ENCODE measurements at regions not wholly inside any gene's neighbourhood (a gene's known extent, or its start where the extent isn't known, plus 50 kb on each side); places are given as distances from the start of the nearest gene placed in this dataset.

DNA sequence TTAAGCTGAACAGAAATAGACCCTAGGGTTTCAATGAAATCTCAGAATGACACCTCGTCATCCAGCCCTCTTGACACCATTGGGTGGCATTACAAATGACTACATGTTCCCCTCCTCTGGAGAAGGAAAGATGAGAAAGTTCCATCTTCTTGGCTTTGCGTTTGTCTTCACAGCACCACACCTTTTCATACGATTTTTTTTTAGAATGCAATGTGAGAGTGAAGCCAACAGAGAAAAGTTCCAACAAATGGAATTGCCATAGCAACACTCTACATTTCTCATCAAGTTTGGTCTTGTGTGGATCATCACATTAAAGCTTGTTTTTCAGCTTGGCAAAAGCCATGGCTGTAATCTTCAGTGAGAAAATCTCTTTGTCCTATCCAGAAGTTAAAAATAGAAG, 183.4 kb upstream of the SNX7 start:
- DNase-seq: no peak

- DNase-seq: no peak
Observed at GRCh38 chr1:98472878-98473277, 188.6 kb upstream of the SNX7 start.

DNA sequence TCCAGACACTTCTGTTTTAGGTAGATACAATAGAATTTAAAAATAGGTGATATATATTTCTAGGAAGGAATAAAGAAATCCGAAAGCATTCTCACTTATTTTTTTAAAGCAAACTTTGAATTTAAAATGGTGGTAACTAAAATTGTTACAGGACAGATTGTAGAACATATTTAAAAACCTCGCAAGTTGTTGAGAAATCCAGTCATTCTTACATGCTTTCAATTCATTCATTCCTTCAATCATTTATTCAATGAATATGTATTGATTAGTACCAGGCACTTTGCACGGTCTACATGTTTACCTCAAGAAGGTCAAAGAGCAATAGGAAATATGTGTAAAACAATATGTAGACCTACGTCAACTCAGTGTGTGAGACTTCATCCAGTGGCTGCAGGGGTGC, 189.9 kb upstream of the SNX7 start:
- DNase-seq: no peak

DNA sequence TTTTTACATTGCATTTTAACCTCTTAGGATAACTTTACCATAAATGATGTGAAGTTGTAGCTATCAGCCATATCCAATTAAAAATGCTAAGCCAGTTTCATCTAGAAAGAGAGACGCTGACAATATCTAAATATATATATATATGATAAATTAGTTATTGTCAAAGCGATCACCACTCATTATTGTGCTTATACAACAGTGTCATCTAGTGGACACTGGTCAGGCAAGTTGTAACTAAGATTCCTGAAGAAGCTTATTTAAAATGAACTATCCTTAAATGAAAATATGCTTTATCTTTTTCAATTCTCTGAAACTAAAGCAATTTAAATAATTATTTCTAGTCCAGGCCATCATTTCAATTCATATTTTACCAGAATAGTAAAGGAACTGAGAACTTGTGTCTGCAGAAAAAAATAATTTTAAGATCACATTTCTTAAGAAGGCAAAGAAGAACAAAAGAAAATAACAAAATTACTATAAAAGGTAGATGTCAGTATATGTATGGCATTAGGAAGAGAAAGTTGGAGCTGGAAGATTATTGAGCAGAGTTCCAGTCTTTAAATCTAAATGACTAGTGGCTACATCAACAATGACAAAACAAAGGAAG, 193.3 kb upstream of the SNX7 start:
- DNase-seq: no peak

GRCh38 chr1:98467586-98467985, 193.9 kb upstream of the SNX7 start:
- no peak for DNase-seq

DNA sequence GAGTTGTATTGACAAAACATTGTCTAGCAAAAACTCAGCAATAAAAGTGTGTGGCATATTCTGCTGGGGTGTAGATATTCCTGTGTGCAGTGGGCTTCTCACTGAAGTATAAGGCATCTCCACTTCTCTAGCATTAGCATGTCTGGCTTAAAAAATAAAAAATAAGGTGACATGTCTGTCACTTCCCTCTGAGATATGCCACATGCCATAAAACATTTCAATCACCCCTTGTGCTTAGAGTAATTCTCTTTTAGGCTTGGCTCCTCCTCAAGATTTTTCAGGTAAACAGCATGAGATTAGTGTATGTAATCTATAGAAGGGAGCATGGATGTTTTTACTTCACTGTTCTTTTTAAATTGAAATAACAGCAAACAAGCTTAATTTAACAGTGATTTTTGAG, 194.4 kb upstream of the SNX7 start:
- DNase-seq: no peak

- DNase-seq: no peak
Observed at GRCh38 chr1:98461873-98462385, 199.6 kb upstream of the SNX7 start.

- no peak for DNase-seq
Observed at GRCh38 chr1:98460136-98460535, 201.4 kb upstream of the SNX7 start.

DNA sequence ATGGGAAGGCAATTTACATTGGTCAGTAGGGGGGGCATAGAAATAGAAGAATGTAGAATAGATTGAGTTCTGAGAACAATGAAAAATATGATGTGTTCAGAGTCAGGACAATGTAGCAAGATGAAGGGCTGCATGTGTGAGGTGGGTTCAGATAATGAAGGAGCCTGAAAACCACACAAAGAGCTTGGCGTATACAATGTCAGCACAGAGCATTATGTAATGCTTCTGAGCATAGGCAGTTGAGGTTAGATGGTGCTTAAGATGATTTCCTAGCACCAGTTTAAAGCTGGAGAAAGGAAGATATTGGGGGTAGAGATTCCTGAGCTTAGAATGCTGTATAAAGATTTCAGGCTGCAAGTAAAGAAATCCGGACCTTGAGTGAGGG, 202.0 kb upstream of the SNX7 start:
- no peak for DNase-seq

- no peak for DNase-seq
Observed at GRCh38 chr1:98458511-98459485, 202.7 kb upstream of the SNX7 start.

- no peak for DNase-seq
Observed at GRCh38 chr1:98457248-98457647, 204.3 kb upstream of the SNX7 start.

GRCh38 chr1:98454666-98455065, 206.9 kb upstream of the SNX7 start:
- DNase-seq: no peak

GRCh38 chr1:98453066-98453465, 208.5 kb upstream of the SNX7 start:
- no peak for DNase-seq

GRCh38 chr1:98452162-98452561, 209.4 kb upstream of the SNX7 start:
- DNase-seq: no peak

DNA sequence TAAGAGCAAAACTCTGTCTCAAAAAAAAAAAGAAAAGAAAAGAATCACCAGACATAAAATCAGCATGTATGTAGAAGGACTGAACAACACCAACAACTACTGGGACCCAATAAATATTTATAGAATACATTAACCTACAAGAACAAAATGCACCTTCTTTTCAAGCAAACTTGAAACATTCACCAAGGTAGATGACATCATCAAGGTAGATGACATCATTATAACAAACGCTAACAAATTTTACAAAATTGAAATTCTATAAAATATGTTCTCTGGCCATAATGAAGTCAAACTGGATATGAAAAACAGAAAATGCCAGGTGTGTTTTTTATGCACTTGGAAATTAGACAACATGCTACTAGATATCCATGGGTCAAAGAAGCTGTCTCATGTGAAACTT, 220.2 kb upstream of the SNX7 start:
- DNase-seq: no peak

- no peak for DNase-seq
Observed at GRCh38 chr1:98439471-98439870, 222.1 kb upstream of the SNX7 start.

DNA sequence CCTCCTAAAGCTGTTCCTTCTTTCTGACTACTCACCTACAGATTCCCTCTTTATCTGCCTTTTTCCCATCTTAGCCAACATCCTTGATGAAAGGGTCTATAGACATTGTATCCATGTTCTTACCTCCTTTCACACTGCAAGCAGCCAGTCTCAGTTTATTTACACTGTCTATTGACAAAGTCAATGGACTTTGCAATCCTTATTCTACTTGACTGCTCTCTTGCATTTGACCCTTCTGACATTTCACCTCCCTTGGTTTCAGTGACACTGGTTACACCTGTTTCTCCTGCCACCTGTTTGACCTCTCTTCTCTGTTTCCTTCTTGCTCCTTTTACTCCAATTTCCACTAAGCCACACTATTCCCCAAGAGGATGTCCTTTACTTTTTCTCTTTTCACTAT, 224.0 kb upstream of the SNX7 start:
- DNase-seq: no peak

- DNase-seq: no peak
Observed at GRCh38 chr1:98437011-98437410, 224.5 kb upstream of the SNX7 start.

DNA sequence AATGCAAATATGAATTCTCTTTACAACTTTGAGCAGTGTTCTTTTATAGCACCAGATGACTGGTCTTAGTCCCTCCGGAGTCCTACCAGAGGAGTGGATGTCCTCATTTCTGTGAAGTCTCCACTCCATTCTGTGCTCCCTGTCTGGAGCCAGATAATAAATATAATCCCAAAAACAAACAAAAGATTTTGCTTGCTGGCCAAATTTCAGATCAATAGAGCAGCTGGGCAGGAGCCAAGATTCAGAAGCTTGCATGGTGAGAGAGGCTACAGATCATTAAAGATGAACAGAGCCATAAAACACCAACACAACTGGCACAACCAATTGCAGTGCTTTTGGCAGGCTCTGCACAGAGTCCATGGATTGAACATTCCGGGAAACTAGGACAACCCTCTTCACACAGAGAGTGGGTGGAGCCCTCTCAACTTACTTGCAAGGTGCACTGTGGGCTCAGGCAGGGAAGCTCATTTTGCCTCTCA, 231.5 kb upstream of the SNX7 start:
- DNase-seq: no peak

GRCh38 chr1:98428864-98429263, 232.7 kb upstream of the SNX7 start:
- DNase-seq: no peak

- DNase-seq: no peak
Observed at GRCh38 chr1:98427664-98428063, 233.9 kb upstream of the SNX7 start.

GRCh38 chr1:98426092-98426491, 235.4 kb upstream of the SNX7 start:
- no peak for DNase-seq

GRCh38 chr1:98422816-98423215, 238.7 kb upstream of the SNX7 start:
- no peak for DNase-seq

- DNase-seq: no peak
Observed at GRCh38 chr1:98421085-98421435, 240.5 kb upstream of the SNX7 start.

Measured in activated T-cell treated with anti-CD3 and anti-CD28 coated beads, Interleukin-2, amount 50 U/mL, for 1 hour (primary cell).